ENCODE measurements at regions not wholly inside any gene's neighbourhood (a gene's known extent, or its start where the extent isn't known, plus 50 kb on each side); places are given as distances from the start of the nearest gene placed in this dataset.

DNA sequence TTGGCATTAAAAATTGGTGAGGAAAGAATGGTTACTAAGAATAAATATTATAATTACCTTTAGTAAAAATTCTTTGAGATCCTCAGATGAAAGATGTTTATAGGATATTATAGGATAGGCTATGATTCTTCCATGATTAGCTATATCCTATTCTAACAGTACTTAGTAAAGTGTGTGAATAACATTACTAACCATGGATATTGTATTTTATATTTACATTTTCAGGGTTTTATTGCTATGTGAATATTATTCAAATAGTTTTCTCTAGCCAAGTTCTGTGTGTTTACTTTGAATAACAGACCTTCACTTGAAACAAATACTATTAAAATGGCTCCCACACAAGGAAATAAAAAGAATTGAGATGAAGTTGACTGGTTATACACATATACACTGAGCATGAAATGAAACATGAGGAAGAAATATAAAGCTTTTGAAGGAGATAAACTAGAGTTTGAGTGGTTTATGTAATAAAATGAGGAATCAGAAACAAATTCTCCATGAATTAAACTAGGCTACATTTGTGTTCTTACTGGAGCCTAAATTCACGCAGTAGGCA lies 479.4 kb upstream of the PKN2 start:
- TF ChIP-seq POLR2AphosphoS5 (IDR thresholded peaks at IDR 0.05; ENCODE audit: low read depth, low read length) (no peak), CTCF (IDR thresholded peaks at IDR 0.05) (no peak), SIN3A (IDR thresholded peaks at IDR 0.05; ENCODE audit: borderline replicate concordance, insufficient read depth, low read depth, low read length) (no peak)
- TF ChIP-seq, protein P1, sequence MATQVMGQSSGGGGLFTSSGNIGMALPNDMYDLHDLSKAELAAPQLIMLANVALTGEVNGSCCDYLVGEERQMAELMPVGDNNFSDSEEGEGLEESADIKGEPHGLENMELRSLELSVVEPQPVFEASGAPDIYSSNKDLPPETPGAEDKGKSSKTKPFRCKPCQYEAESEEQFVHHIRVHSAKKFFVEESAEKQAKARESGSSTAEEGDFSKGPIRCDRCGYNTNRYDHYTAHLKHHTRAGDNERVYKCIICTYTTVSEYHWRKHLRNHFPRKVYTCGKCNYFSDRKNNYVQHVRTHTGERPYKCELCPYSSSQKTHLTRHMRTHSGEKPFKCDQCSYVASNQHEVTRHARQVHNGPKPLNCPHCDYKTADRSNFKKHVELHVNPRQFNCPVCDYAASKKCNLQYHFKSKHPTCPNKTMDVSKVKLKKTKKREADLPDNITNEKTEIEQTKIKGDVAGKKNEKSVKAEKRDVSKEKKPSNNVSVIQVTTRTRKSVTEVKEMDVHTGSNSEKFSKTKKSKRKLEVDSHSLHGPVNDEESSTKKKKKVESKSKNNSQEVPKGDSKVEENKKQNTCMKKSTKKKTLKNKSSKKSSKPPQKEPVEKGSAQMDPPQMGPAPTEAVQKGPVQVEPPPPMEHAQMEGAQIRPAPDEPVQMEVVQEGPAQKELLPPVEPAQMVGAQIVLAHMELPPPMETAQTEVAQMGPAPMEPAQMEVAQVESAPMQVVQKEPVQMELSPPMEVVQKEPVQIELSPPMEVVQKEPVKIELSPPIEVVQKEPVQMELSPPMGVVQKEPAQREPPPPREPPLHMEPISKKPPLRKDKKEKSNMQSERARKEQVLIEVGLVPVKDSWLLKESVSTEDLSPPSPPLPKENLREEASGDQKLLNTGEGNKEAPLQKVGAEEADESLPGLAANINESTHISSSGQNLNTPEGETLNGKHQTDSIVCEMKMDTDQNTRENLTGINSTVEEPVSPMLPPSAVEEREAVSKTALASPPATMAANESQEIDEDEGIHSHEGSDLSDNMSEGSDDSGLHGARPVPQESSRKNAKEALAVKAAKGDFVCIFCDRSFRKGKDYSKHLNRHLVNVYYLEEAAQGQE (IDR thresholded peaks at IDR 0.05; ENCODE audit: insufficient read depth in 1 of 2, low read depth in 2 of 2, low read length in 1 of 2) = no peak

Data from Panc1 (cell line).